DMS79 treated with DMSO at 0.1 percent for 48 hours (cell line): ENCODE measurements at regions not wholly inside any gene's neighbourhood (a gene's known extent, or its start where the extent isn't known, plus 50 kb on each side); places are given as distances from the start of the nearest gene placed in this dataset.

Experiments used
- DNase-seq: peaks from one replicate; lab custom pipeline; 2025; lab: John Stamatoyannopoulos, UW

- no peak for DNase-seq
Observed at GRCh38 chr6:28737750-28738395, 185.9 kb downstream of the TRIM27 start.

GRCh38 chr6:28738396-28738765 lies 185.4 kb downstream of the TRIM27 start:
- no peak for DNase-seq

GRCh38 chr6:28741363-28741762 lies 182.4 kb downstream of the TRIM27 start:
- no peak for DNase-seq

GRCh38 chr6:28742668-28743270 lies 181.0 kb downstream of the TRIM27 start:
- DNase-seq = no peak

GRCh38 chr6:28743271-28743789 lies 180.5 kb downstream of the TRIM27 start:
- no peak for DNase-seq

GRCh38 chr6:28747083-28747630 lies 176.6 kb downstream of the TRIM27 start:
- DNase-seq = no peak

GRCh38 chr6:28747631-28748157 lies 176.1 kb downstream of the TRIM27 start:
- DNase-seq = no peak

- no peak for DNase-seq
Observed at GRCh38 chr6:28748192-28748591, 175.6 kb downstream of the TRIM27 start.

- no peak for DNase-seq
Observed at GRCh38 chr6:28750926-28751458, 172.8 kb downstream of the TRIM27 start.

GRCh38 chr6:28751514-28751913 lies 172.3 kb downstream of the TRIM27 start:
- no peak for DNase-seq

- no peak for DNase-seq
Observed at GRCh38 chr6:28751963-28752350, 171.8 kb downstream of the TRIM27 start.

GRCh38 chr6:28757429-28758045 lies 166.2 kb downstream of the TRIM27 start:
- DNase-seq = no peak

- no peak for DNase-seq
Observed at GRCh38 chr6:28758046-28758817, 165.6 kb downstream of the TRIM27 start.

- no peak for DNase-seq
Observed at GRCh38 chr6:28758818-28759235, 165.0 kb downstream of the TRIM27 start.

- no peak for DNase-seq
Observed at GRCh38 chr6:28764014-28764723, 159.6 kb downstream of the TRIM27 start.

GRCh38 chr6:28764761-28765282 lies 159.0 kb downstream of the TRIM27 start:
- no peak for DNase-seq

- DNase-seq = no peak
Observed at GRCh38 chr6:28765978-28766351, 157.8 kb downstream of the TRIM27 start.

GRCh38 chr6:28766426-28766825 lies 157.4 kb downstream of the TRIM27 start:
- DNase-seq = no peak

- DNase-seq = no peak
Observed at GRCh38 chr6:28767133-28767532, 156.7 kb downstream of the TRIM27 start.

- DNase-seq = no peak
Observed at GRCh38 chr6:28767691-28768090, 156.1 kb downstream of the TRIM27 start.
